GM13977 (cell line): ENCODE measurements at regions not wholly inside any gene's neighbourhood (a gene's known extent, or its start where the extent isn't known, plus 50 kb on each side); places are given as distances from the start of the nearest gene placed in this dataset.

Experiments used
- DNase-seq: peaks from one replicate; pipeline ENCODE4 v3.0.0; 2012; ENCODE audit warnings: low spot score
- in situ Hi-C: fragments of 300-500 bp; cut with MboI; formaldehyde crosslinking; loops from one replicate; pipeline ENCODE4 v1.12.0; 2022; ENCODE audit warnings: low sequenced_read_pairs, low pct_unique_long_range_greater_than_20kb, mixed read lengths, inconsistent platforms; ENCODE audit not compliant: unreplicated experiment
- TF ChIP-seq, protein P1 (sequence below): IDR thresholded peaks from 2 replicates; pipeline ENCODE4 v1.5.1; 2012; ENCODE audit warnings: mild to moderate bottlenecking, control low read depth; ENCODE audit not compliant: insufficient read depth; ENCODE audit errors: extremely low read depth, missing control alignments

- in situ Hi-C loops = no loop called here
- TF ChIP-seq, protein P1, sequence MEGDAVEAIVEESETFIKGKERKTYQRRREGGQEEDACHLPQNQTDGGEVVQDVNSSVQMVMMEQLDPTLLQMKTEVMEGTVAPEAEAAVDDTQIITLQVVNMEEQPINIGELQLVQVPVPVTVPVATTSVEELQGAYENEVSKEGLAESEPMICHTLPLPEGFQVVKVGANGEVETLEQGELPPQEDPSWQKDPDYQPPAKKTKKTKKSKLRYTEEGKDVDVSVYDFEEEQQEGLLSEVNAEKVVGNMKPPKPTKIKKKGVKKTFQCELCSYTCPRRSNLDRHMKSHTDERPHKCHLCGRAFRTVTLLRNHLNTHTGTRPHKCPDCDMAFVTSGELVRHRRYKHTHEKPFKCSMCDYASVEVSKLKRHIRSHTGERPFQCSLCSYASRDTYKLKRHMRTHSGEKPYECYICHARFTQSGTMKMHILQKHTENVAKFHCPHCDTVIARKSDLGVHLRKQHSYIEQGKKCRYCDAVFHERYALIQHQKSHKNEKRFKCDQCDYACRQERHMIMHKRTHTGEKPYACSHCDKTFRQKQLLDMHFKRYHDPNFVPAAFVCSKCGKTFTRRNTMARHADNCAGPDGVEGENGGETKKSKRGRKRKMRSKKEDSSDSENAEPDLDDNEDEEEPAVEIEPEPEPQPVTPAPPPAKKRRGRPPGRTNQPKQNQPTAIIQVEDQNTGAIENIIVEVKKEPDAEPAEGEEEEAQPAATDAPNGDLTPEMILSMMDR = no peak
- DNase-seq = no peak
Measured at GRCh38 chr3:28103861-28104260, 137.6 kb upstream of the CMC1 start.

GRCh38 chr3:28104896-28105534 lies 136.4 kb upstream of the CMC1 start:
- TF ChIP-seq, protein P1 = no peak
- no peak for DNase-seq
- in situ Hi-C loops = no loop called here

DNA sequence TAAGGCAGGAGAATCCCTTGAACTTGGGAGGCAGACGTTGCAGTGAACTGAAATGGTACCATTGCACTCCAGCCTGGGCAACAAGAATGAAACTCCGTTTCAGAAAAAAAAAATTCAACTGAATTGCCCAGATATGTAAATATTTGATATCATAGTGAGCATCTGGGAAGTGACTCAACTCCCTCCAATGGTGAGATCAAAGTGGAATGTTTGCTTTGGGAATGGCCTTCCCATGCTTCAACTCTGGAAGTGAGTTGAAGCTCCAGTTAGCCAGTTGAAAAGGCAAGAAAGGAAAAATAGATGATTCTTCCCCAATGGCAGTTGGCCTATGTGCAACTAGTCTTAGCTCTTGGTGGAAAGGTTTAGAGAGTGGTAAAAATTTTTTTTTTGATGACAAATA lies 131.6 kb upstream of the CMC1 start:
- TF ChIP-seq, protein P1 = no peak
- DNase-seq = no peak
- in situ Hi-C loops = no loop called here

- in situ Hi-C loops = no loop called here
- TF ChIP-seq, protein P1 = no peak
- DNase-seq = no peak
Measured at GRCh38 chr3:28110869-28111268, 130.6 kb upstream of the CMC1 start.

DNA sequence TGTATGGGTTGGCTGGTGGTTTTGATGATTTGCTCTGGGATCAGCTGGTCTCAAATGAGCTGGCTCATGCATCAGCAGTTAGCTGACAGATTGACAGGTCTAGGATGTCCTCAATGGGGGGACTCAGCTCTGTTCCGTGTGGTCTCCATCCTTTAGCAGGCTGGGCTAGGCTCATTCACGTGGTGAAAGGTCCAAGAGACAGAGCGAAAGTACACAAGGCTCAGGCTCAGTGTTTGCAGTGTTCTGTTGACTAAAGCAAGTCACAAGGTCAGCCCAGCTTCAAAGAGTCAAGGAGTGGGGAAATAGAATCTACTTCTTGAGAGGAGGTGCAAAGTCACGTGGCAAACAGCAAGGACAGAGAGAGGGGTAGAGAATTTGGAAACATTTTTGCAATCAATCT lies 126.5 kb upstream of the CMC1 start:
- in situ Hi-C loops = no loop called here
- TF ChIP-seq, protein P1 = no peak
- no peak for DNase-seq

- no peak for DNase-seq
- TF ChIP-seq, protein P1 = no peak
- in situ Hi-C loops = no loop called here
Measured at GRCh38 chr3:28115316-28115715, 126.1 kb upstream of the CMC1 start.
